ENCODE measurements at regions not wholly inside any gene's neighbourhood (a gene's known extent, or its start where the extent isn't known, plus 50 kb on each side); places are given as distances from the start of the nearest gene placed in this dataset.

- CTCF ChIA-PET, result no interaction called here
- no peak for DNase-seq (ENCODE audit: extremely low spot score)
These were observed 134.5 kb upstream of the TLL1 start for GRCh38 chr4:165738571-165738970.

GRCh38 chr4:165740911-165741310 is 132.1 kb upstream of the TLL1 start:
- no peak for TF ChIP-seq CTCF (IDR thresholded peaks at IDR 0.05; ENCODE audit: control extremely low read depth, extremely low read depth, low read depth, missing control alignments)
- ChIA-PET CTCF (interaction anchor here (1.2 kb wide), 1 partner anchor 14 kb away, joined by 3 read pairs; no protein-coding TSS in a partner anchor), POLR2A (no interaction called here)
- no peak for DNase-seq (ENCODE audit: extremely low spot score)

More at GRCh38 chr4:165738571-165738970, 134.5 kb upstream of the TLL1 start:
- TF ChIP-seq CTCF (IDR thresholded peaks at IDR 0.05; ENCODE audit: control extremely low read depth, extremely low read depth, low read depth, missing control alignments), result no peak
- POLR2A ChIA-PET, result no interaction called here

- no peak for DNase-seq (ENCODE audit: extremely low spot score)
- POLR2A ChIA-PET, result no interaction called here
- no peak for TF ChIP-seq CTCF (IDR thresholded peaks at IDR 0.05; ENCODE audit: control extremely low read depth, extremely low read depth, low read depth, missing control alignments)
- CTCF ChIA-PET, result no interaction called here
These were observed 129.6 kb upstream of the TLL1 start for GRCh38 chr4:165743422-165743821.

GRCh38 chr4:165744370-165744769 is 128.7 kb upstream of the TLL1 start:
- TF ChIP-seq CTCF (IDR thresholded peaks at IDR 0.05; ENCODE audit: control extremely low read depth, extremely low read depth, low read depth, missing control alignments), result no peak
- ChIA-PET POLR2A (no interaction called here), CTCF (no interaction called here)
- no peak for DNase-seq (ENCODE audit: extremely low spot score)

- POLR2A ChIA-PET, result no interaction called here
- no peak for DNase-seq (ENCODE audit: extremely low spot score)
- CTCF ChIA-PET, result no interaction called here
These were observed 124.7 kb upstream of the TLL1 start for GRCh38 chr4:165748321-165748720.

GRCh38 chr4:165751882-165752281 is 121.2 kb upstream of the TLL1 start:
- no peak for TF ChIP-seq CTCF (IDR thresholded peaks at IDR 0.05; ENCODE audit: control extremely low read depth, extremely low read depth, low read depth, missing control alignments)
- POLR2A ChIA-PET, result no interaction called here
- CTCF ChIA-PET, result no interaction called here
- DNase-seq (ENCODE audit: extremely low spot score), result no peak

More at GRCh38 chr4:165748321-165748720, 124.7 kb upstream of the TLL1 start:
- no peak for TF ChIP-seq CTCF (IDR thresholded peaks at IDR 0.05; ENCODE audit: control extremely low read depth, extremely low read depth, low read depth, missing control alignments)

GRCh38 chr4:165754664-165755063 is 118.4 kb upstream of the TLL1 start:
- no peak for TF ChIP-seq CTCF (IDR thresholded peaks at IDR 0.05; ENCODE audit: control extremely low read depth, extremely low read depth, low read depth, missing control alignments)
- no peak for DNase-seq (ENCODE audit: extremely low spot score)
- ChIA-PET CTCF (interaction anchor here (1.2 kb wide), 1 partner anchor 14 kb away, joined by 3 read pairs; no protein-coding TSS in a partner anchor), POLR2A (no interaction called here)

All from GM10248 (cell line).